ENCODE measurements at regions not wholly inside any gene's neighbourhood (a gene's known extent, or its start where the extent isn't known, plus 50 kb on each side); places are given as distances from the start of the nearest gene placed in this dataset.

GRCh38 chr9:107914151-107914550 is 424.6 kb upstream of the KLF4 start:
- no peak for DNase-seq (ENCODE audit: extremely low read depth, low read depth)
- no peak for TF ChIP-seq CTCF (IDR thresholded peaks at IDR 0.05; ENCODE audit: low read depth, low read length, missing control alignments)
- no peak overlapping the region for H3K4me3 ChIP-seq (replicated peaks; ENCODE audit: low read depth, low read length)

DNA sequence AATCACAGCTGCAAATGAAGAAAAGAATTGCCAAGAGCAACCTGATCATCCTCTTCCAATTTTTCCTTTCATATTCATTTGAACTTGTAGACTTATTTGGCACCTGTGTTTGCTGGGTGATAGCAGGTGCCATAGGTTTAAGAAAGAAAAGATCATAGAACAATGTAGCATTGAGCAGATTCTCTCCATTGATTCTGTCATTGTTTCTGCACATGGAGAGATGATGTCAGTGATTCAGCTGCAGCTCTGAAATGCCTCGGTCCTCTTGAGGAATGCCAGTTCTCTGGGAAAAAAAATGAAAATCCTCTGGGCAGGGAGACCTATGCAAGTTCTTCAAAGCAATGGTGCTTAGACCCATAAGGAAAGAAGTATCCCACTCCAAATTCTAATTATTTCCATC is 418.1 kb upstream of the KLF4 start:
- no peak overlapping the region for H3K4me3 ChIP-seq (replicated peaks; ENCODE audit: low read depth, low read length)
- no peak for DNase-seq (ENCODE audit: extremely low read depth, low read depth)
- no peak for TF ChIP-seq CTCF (IDR thresholded peaks at IDR 0.05; ENCODE audit: low read depth, low read length, missing control alignments)

GRCh38 chr9:107907255-107907654 is 417.7 kb upstream of the KLF4 start:
- no peak overlapping the region for H3K4me3 ChIP-seq (replicated peaks; ENCODE audit: low read depth, low read length)
- no peak for TF ChIP-seq CTCF (IDR thresholded peaks at IDR 0.05; ENCODE audit: low read depth, low read length, missing control alignments)
- DNase-seq (ENCODE audit: extremely low read depth, low read depth), result no peak

DNA sequence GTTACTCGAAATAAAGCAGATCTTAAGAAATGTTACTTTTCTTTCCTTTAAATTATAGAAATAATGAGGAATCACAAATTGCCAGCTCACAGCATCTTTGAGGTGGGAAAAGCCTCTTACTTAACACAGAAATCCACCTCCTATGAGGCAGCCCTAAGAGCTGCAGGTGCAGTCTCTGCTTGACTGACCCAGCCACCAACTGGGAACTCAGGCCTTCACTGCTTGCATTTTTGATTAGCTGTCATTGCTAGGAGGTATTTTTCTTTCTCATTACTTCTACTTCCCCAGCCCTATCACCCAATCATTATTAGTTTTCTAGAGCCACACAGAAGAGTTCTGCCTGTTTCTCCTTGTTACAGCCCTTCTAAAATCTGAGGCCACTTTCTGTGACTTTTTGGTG is 416.5 kb upstream of the KLF4 start:
- DNase-seq (ENCODE audit: extremely low read depth, low read depth), result no peak
- no peak for TF ChIP-seq CTCF (IDR thresholded peaks at IDR 0.05; ENCODE audit: low read depth, low read length, missing control alignments)
- no peak overlapping the region for H3K4me3 ChIP-seq (replicated peaks; ENCODE audit: low read depth, low read length)

DNA sequence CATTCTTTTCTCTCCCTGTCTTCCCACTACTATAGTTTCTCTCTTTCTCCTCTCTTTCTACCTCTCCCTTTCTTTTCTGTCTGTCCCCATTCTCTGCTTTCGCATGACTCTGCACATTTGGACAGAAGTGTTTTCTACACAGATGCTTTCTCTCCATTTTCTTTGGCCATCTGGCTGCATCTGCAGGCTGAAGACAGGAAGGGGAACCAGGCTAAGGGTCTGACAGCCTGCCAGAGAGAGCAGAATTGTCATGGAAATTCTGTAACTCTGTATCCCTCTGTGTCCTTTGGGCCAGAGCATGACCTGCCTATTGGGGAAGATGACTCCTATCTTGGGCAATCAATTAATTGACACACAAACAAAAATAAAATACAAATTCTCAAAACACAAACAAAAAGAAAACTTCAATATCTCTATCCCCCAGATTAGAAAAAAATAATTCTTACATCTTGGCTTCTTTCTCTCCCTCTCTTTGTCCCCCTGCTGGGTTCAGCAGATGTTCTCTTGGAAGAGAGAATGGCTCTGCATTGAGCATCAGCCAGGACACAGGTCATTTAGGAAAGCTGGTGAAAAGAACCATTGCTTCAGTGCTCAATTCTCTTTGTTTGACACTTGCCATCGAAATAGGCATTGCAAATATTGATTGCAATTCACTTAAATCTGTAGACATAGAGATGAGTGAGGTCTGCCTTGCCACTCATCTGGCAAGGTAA is 415.9 kb upstream of the KLF4 start:
- DNase-seq (ENCODE audit: extremely low read depth, low read depth), result no peak
- no peak for TF ChIP-seq CTCF (IDR thresholded peaks at IDR 0.05; ENCODE audit: low read depth, low read length, missing control alignments)

GRCh38 chr9:107899961-107900330 is 410.4 kb upstream of the KLF4 start:
- no peak for TF ChIP-seq CTCF (IDR thresholded peaks at IDR 0.05; ENCODE audit: low read depth, low read length, missing control alignments)
- no peak overlapping the region for H3K4me3 ChIP-seq (replicated peaks; ENCODE audit: low read depth, low read length)
- DNase-seq (ENCODE audit: extremely low read depth, low read depth), result no peak

More for the DNA sequence above, 415.9 kb upstream of the KLF4 start:
- no peak overlapping the region for H3K4me3 ChIP-seq (replicated peaks; ENCODE audit: low read depth, low read length)

- no peak overlapping the region for H3K4me3 ChIP-seq (replicated peaks; ENCODE audit: low read depth, low read length)
- TF ChIP-seq CTCF (IDR thresholded peaks at IDR 0.05; ENCODE audit: low read depth, low read length, missing control alignments), result no peak
- DNase-seq (ENCODE audit: extremely low read depth, low read depth), result no peak
Measured at GRCh38 chr9:107898761-107899160, 409.2 kb upstream of the KLF4 start.

Data from HFF-Myc (cell line).